ENCODE measurements at regions not wholly inside any gene's neighbourhood (a gene's known extent, or its start where the extent isn't known, plus 50 kb on each side); places are given as distances from the start of the nearest gene placed in this dataset.

GRCh38 chr2:19300961-19301360, 57.5 kb downstream of the OSR1 start:
- TF ChIP-seq CTCF (IDR thresholded peaks at IDR 0.05) (no peak), POLR2A (IDR thresholded peaks at IDR 0.05) (no peak)

Data from vagina (tissue), 2 donors.